HUES64 (cell line): ENCODE measurements at regions not wholly inside any gene's neighbourhood (a gene's known extent, or its start where the extent isn't known, plus 50 kb on each side); places are given as distances from the start of the nearest gene placed in this dataset.

Source experiments
- H3K27ac ChIP-seq: 2 replicates; pipeline ENCODE4 v1.7.0; 2013; ENCODE audit warnings: low read depth, low read length, inconsistent platforms
- H3K27me3 ChIP-seq: 2 replicates; pipeline ENCODE4 v1.6.1; 2013; ENCODE audit warnings: mild to moderate bottlenecking, low read length; ENCODE audit not compliant: insufficient read depth
- H3K36me3 ChIP-seq: 2 replicates; pipeline ENCODE4 v1.6.1; 2013; ENCODE audit warnings: mild to moderate bottlenecking, low read length; ENCODE audit not compliant: insufficient read depth
- H3K4me1 ChIP-seq: 2 replicates; pipeline ENCODE4 v1.6.1; 2013; ENCODE audit warnings: mild to moderate bottlenecking, low read length, moderate library complexity; ENCODE audit not compliant: insufficient read depth
- H3K4me3 ChIP-seq: 2 replicates; pipeline ENCODE4 v1.5.1; 2013; ENCODE audit warnings: mild to moderate bottlenecking, low read length, moderate library complexity
- H3K9ac ChIP-seq: 2 replicates; pipeline ENCODE4 v1.6.1; 2013; ENCODE audit warnings: mild to moderate bottlenecking, low read depth, low read length
- H3K9me3 ChIP-seq: 2 replicates; pipeline ENCODE4 v1.6.1; 2013; ENCODE audit warnings: low read depth, low read length; ENCODE audit not compliant: insufficient read depth
- WGBS: fragments of 150-250, 120-280 bp; methylation state at CpG from one replicate; pipeline ENCODE4 v1.1.7; 2013; ENCODE audit warnings: missing lambda C conversion rate; 5-methylcytosine and 5-hydroxymethylcytosine counted together

DNA sequence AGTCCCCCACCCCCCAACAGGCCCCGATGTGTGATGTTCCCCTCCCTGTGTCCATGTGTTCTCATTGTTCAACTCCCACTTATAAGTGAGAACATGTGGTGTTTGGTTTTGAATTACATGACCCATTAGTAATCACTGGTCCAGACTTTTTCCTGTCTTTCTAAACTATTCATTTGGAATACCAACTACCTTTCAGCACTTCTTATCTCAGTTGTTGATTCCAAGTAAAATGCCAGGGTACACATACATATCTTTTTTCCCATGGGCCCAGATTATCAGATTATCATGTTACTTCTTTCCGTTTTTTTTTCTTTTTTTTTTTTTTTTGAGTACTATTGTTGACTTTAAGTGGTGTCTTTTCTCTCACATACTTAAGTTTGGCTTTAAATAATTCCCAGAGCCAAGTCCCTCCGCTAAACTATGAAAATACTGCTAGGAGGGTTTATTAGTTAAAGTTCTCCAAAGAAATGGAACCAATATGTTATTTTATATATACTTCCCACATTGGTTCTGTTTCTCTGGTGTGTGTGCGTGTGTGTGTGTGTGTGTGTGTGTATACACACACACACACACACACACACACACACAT, 389.3 kb downstream of the IRS1 start:
- Histone ChIP-seq H3K36me3 (no peaks in the 10 kb centered on the region), H3K27me3 (no peaks in the 10 kb centered on the region), H3K27ac (no peak overlapping the region), H3K4me3 (no peak overlapping the region), H3K9me3 (no peaks in the 10 kb centered on the region), H3K4me1 (no peaks in the 10 kb centered on the region; the same call in 1 of the 2 replicates), H3K9ac (no peak overlapping the region)
- WGBS, result no CpG with 5 or more reads among the region's 4 CpGs

DNA sequence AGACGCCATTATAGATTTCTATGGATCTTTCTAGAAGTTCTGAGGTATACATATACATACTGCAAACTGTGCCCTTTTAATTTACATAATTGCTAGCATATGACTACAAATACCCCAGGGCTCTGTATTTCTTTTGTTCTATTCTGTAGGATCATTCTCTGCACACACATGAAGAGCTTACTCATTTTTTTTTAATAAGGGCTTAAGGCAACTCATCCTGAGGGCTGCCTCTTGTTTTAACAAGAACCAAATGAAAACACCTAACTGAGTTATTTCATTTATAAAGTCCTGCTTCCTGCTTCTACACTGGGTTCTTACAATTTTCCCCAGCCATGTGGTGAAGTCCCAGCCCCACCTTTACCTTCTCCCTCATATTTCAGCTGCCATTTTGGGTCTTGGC, 390.5 kb downstream of the IRS1 start:
- Histone ChIP-seq H3K9me3 (no peaks in the 10 kb centered on the region), H3K27ac (no peak overlapping the region), H3K4me3 (no peak overlapping the region), H3K4me1 (no peaks in the 10 kb centered on the region; the same call in 1 of the 2 replicates), H3K9ac (no peak overlapping the region), H3K27me3 (no peaks in the 10 kb centered on the region), H3K36me3 (no peaks in the 10 kb centered on the region)
- WGBS, result no CpG with 5 or more reads among the region's 1 CpG

DNA sequence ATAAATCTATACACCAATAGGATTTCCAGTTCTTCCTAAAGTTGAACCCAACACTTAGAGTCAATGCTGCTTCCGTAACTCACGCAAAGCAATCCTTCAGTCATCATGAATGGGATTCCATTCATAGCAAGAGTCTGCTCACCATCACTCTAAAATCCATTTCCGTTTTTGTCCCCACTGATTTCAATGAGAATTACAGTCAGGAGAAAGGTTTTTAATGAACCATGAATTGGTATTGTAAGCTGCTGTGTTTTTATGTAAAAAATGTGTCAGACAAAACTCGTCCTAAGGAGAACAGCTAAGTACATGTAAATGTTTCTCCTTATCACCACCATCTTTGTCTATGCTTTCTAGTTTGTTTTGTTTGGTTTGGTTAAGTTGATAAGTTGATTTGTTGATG, 391.5 kb downstream of the IRS1 start:
- H3K36me3 ChIP-seq, result no peaks in the 10 kb centered on the region
- no peaks in the 10 kb centered on the region for H3K27me3 ChIP-seq
- no peak overlapping the region for H3K4me3 ChIP-seq
- no peak overlapping the region for H3K27ac ChIP-seq
- 88% methylated on average over 3 of the region's 4 CpGs for WGBS
- H3K4me1 ChIP-seq, result peaks cover 3% of the 10 kb centered on the region; the same call in 1 of the 2 replicates
- no peak overlapping the region for H3K9ac ChIP-seq
- no peaks in the 10 kb centered on the region for H3K9me3 ChIP-seq

DNA sequence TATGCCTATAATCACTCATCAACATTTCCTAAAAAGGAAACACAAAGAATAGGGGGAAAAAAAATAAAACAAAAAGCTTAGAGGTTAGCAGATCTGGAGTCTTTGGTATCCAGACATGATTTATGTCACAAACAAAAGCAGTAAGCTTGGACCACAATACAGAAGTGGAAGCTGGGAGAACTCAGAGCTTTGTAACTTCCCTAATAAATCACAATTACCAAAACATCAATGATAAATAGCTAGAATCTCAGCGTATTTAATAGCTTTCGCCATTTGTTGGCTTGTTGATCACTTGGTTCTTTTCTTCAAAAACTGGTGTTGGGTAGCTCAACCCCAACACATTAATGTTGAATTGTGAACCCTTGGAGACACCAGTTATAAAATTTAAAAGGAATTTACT, 392.5 kb downstream of the IRS1 start:
- no peaks in the 10 kb centered on the region for H3K36me3 ChIP-seq
- H3K9ac ChIP-seq, result no peak overlapping the region
- no peak overlapping the region for H3K27ac ChIP-seq
- 100% methylated on average over 2 of the region's 2 CpGs for WGBS
- H3K9me3 ChIP-seq, result no peaks in the 10 kb centered on the region
- no peaks in the 10 kb centered on the region for H3K27me3 ChIP-seq
- no peak overlapping the region for H3K4me3 ChIP-seq
- H3K4me1 ChIP-seq, result peaks cover 3% of the 10 kb centered on the region; the same call in 1 of the 2 replicates

DNA sequence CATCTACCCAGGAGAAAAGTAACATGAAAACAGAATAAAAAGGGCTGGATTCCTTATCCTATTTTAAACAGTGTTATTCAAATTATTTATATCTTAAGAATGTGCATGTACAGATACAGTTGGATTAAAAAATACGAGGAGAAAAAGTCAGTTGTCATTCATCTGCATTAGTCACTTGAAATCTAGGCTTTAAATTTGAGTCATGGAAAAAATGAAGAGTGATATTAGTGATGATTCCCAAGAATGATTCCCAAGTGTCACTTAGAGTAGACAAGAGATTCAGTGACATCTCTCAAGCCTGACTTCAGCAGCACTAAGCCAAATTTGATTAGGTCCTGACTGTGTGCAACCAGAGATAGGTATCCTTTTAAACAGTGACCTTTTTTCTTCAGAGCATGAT, 394.2 kb downstream of the IRS1 start:
- WGBS, result 86% methylated on average over 1 of the region's 1 CpG
- no peaks in the 10 kb centered on the region for H3K9me3 ChIP-seq

DNA sequence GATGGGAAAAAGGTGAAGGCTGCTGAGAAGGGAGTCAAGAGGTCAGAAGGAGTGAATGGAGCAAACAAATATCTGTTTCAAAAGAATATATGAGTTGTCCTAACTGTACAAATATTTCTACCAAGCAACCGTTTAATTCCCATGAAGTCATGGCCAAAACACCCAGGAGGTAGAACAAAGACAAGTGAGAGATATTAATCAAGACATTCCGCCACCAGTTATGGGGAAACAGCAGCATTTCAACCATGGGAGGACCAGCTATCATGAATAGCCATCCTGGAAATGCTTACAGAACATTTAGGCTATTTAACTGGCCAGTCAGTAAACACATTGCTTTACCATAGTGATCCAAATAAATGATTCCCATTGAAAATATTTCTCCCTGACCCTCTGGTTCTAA, 396.3 kb downstream of the IRS1 start:
- H3K36me3 ChIP-seq, result no peaks in the 10 kb centered on the region
- H3K9me3 ChIP-seq, result no peaks in the 10 kb centered on the region
- H3K4me3 ChIP-seq, result no peak overlapping the region
- H3K27me3 ChIP-seq, result no peaks in the 10 kb centered on the region
- peaks cover 3% of the 10 kb centered on the region; the same call in 1 of the 2 replicates for H3K4me1 ChIP-seq
- WGBS, result 92% methylated on average over 2 of the region's 2 CpGs
- H3K27ac ChIP-seq, result no peak overlapping the region
- no peak overlapping the region for H3K9ac ChIP-seq

More for the DNA sequence above, 394.2 kb downstream of the IRS1 start:
- Histone ChIP-seq H3K36me3 (no peaks in the 10 kb centered on the region), H3K9ac (no peak overlapping the region), H3K4me1 (peaks cover 3% of the 10 kb centered on the region; the same call in 1 of the 2 replicates), H3K27me3 (no peaks in the 10 kb centered on the region), H3K4me3 (no peak overlapping the region), H3K27ac (no peak overlapping the region)

DNA sequence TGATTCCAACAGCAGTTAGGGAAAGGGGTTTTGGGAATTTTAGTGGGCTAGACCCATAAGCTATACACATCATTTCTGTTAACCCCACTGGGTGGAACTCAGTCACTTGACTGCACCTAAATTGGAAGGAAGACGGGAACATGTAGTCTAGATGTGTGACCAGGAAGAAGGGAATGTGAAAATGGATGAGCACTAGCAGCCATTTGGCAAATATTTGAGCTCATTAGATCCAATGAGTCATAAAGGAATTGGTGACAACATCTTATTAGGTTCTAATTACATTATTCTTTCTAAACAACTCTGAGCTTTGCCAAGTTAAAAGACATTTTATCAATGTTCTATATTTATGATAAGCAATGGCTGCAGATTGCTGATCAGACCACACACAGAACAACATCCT, 400.6 kb downstream of the IRS1 start:
- H3K27ac ChIP-seq, result no peak overlapping the region
- no peak overlapping the region for H3K4me3 ChIP-seq
- H3K9ac ChIP-seq, result no peak overlapping the region
- no peaks in the 10 kb centered on the region for H3K27me3 ChIP-seq
- no peaks in the 10 kb centered on the region for H3K9me3 ChIP-seq
- 0 out of 2 replicates have a peak, but pooled peaks cover 3% of the 10 kb centered on the region for H3K4me1 ChIP-seq
- H3K36me3 ChIP-seq, result no peaks in the 10 kb centered on the region
- WGBS, result 91% methylated on average over 1 of the region's 1 CpG

DNA sequence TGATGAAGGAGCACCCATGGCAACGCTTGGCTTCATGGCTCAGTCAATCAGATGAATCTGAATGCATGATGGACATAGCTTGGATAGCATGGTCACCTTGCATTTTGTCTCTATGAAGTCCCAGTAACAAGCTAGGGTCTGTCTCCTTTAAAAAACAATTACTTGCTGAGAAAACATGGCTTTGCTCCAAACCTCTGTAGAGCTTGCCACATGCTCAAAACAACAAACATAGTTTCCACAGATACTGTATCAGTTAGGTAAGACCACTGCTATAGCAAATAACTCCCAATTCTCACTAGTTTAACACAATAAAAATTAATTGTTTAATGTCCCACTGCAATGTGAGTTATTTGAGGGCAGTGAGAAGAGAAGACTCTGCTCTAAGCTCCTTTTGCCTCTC, 401.0 kb downstream of the IRS1 start:
- Histone ChIP-seq H3K9me3 (no peaks in the 10 kb centered on the region), H3K4me3 (no peak overlapping the region), H3K9ac (no peak overlapping the region), H3K27ac (no peak overlapping the region), H3K4me1 (no peaks in the 10 kb centered on the region), H3K36me3 (no peaks in the 10 kb centered on the region), H3K27me3 (no peaks in the 10 kb centered on the region)
- 98% methylated on average over 1 of the region's 1 CpG for WGBS

DNA sequence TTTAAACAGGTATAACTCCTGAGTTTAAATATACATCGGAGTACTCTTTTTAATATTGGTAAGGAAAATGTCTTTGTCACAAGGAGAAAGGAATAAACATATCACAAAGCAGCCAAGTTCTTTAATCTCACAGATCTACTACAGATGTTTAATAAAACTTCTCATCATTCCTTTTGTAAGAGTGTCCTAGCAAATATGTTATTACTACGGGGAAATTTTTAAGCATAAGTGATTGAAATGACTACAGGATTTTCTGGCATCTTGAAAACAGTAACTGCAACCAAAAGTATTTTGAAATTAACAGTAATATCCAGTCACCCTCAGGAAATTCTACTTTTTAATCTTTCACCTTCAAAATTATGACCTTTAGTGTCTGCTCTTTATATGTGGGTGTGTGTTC, 403.1 kb downstream of the IRS1 start:
- Histone ChIP-seq H3K27ac (no peak overlapping the region), H3K27me3 (no peaks in the 10 kb centered on the region), H3K9ac (no peak overlapping the region), H3K4me3 (no peak overlapping the region), H3K36me3 (no peaks in the 10 kb centered on the region), H3K4me1 (no peaks in the 10 kb centered on the region), H3K9me3 (no peaks in the 10 kb centered on the region)
- 100% methylated on average over 1 of the region's 2 CpGs for WGBS

DNA sequence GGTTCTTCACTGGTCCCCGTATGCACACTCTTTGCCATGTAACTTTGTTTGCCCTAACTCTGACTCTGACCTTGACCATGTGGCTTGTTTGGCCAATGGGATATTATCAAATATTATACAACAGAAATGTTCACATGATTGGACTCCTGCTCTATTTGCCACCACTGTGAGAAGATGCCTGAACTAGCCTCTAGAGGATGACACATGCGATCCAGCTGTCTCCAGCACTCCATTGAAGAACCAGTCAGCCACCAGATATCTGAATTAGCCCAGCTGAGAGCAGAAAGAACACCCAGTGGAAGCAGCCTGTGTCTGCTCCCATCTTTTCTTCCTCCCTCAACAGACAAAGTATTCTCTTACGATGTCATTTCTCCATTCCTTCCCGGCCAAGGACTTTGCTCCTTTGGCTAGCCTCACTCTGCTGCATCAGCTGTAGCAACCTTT, 412.1 kb downstream of the IRS1 start:
- Histone ChIP-seq H3K9me3 (no peaks in the 10 kb centered on the region), H3K27me3 (no peaks in the 10 kb centered on the region), H3K4me1 (no peaks in the 10 kb centered on the region), H3K9ac (no peak overlapping the region), H3K4me3 (no peak overlapping the region), H3K27ac (no peak overlapping the region), H3K36me3 (no peaks in the 10 kb centered on the region)
- 97% methylated on average over 4 of the region's 4 CpGs for WGBS

DNA sequence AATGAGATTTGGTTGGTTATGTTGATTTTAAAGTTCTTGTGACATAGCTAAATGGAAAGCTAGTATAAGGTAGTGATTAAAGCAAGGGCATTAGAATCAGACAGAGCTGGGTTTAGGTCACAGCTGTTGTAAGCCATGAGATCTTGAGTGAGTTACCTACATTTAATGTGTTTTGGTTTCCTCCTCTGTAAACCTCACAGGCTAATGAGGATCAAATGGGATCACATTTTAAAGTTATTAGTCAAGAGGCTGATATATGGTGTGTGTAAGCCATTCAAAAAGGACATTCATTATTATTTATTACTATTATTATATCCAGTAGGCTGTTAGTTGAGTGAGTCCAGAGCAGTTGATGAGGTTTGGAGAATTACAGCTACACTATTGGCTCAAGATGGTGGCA, 416.2 kb downstream of the IRS1 start:
- H3K27me3 ChIP-seq, result no peaks in the 10 kb centered on the region
- no peaks in the 10 kb centered on the region for H3K36me3 ChIP-seq
- H3K27ac ChIP-seq, result no peak overlapping the region
- no peak overlapping the region for H3K9ac ChIP-seq
- H3K9me3 ChIP-seq, result no peaks in the 10 kb centered on the region
- H3K4me3 ChIP-seq, result no peak overlapping the region
- no peaks in the 10 kb centered on the region for H3K4me1 ChIP-seq

DNA sequence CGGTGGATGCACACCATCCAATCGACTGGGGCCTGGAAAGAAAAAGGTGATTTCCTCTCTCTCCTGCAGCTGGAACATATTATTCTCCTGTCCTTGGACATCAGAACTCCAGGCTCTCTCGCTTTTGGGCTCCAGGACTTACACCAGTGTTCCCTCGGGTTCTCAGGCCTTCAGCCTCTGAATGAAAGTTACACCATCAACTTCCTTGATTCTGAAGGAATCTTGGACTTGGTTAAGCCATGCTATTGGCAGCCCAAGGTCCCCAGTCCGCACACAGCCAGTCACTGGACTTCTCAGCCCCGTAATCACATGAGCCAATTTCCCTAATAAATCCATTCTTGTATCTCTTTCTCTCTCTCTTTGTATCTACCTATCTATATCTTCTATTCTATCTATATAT, 418.9 kb downstream of the IRS1 start:
- Histone ChIP-seq H3K9ac (no peak overlapping the region), H3K4me3 (no peak overlapping the region), H3K27ac (no peak overlapping the region), H3K27me3 (no peaks in the 10 kb centered on the region), H3K4me1 (no peaks in the 10 kb centered on the region), H3K9me3 (no peaks in the 10 kb centered on the region), H3K36me3 (no peaks in the 10 kb centered on the region)
- 94% methylated on average over 6 of the region's 6 CpGs for WGBS
